Glomerular visceral epithelial cell (primary cell): ENCODE measurements at regions not wholly inside any gene's neighbourhood (a gene's known extent, or its start where the extent isn't known, plus 50 kb on each side); places are given as distances from the start of the nearest gene placed in this dataset.
A peak's percentile ranks its signal among the peaks of the same experiment; 100 is the strongest.
"Not testable (repeated sequence)": the region's sequence is repeated elsewhere in the genome, so short reads cannot be mapped to it uniquely, and the experiment has no call there.

Source experiments
- DNase-seq: peaks from one replicate; pipeline ENCODE4 v3.0.0-alpha.2; 2016; ENCODE audit errors: extremely low spot score

DNA sequence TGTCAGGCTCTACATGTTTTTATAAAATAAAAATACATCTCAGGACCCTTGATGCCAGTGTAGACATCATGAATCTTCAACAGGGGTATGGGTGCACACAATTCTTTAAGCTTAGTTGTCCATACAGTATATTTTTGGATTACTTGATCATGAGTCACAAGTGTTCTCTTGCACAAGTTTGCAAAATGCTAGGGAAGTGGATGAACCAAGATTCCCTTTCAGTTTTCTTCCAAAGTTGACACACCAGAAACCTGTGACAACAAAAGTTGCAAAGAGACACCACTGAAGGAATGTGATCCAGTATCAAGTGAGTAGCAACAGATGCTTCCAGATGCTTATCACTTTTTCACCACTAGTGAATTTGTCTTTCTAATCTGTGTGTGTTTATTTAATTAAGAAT, 1021.2 kb downstream of the PCDH7 start:
- no peak for DNase-seq

- DNase-seq: no peak
Measured at GRCh38 chr4:31748382-31748781, 1028.2 kb downstream of the PCDH7 start.

GRCh38 chr4:31750581-31750980, 1030.4 kb downstream of the PCDH7 start:
- not testable (repeated sequence) for DNase-seq

GRCh38 chr4:31755751-31756150, 1035.6 kb downstream of the PCDH7 start:
- DNase-seq: no peak

- no peak for DNase-seq
Measured at GRCh38 chr4:31768756-31769155, 1048.6 kb downstream of the PCDH7 start.

DNA sequence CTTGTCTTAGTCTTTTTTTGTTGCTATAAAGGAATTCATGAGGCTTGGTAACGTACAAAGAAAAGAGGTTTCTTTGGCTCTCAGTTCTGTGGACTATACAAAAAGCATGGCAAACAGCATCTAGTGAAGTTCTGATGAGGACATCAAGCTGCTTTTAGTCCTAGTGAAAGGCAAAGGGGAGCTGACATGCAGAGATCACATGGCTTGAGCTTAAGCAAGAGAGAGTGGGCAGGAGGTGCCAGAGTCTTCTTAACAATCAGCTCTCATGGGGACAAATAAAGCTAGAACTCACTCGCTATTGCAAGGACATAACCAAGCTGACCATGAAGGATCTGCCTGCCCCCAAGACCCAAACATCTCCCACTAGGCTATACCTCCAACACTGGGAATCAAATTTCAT, 1063.1 kb downstream of the PCDH7 start:
- DNase-seq: no peak

- no peak for DNase-seq
Measured at GRCh38 chr4:31784558-31784957, 1064.4 kb downstream of the PCDH7 start.

DNA sequence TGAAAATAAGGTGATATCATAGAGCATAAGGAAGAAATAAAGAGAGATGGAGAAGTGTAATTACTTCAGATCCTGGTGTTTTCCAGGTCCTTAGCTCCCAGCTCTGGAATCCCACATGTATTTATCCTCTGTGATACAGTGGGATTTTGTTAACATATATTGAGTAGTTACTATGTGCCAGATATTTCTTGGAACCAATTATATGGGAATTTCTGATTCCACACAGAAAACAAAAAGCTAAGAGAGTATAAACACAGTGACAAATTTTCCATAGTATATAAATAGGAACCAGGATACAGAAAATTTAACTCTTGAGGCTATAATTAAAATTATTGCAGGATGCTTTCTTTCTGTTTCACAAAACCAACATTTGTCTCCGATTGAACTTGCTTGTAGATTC, 1067.5 kb downstream of the PCDH7 start:
- DNase-seq: no peak

- no peak for DNase-seq
Measured at GRCh38 chr4:31788676-31789075, 1068.5 kb downstream of the PCDH7 start.

GRCh38 chr4:31791666-31792065, 1071.5 kb downstream of the PCDH7 start:
- DNase-seq: no peak

GRCh38 chr4:31793907-31794306, 1073.7 kb downstream of the PCDH7 start:
- no peak for DNase-seq

DNA sequence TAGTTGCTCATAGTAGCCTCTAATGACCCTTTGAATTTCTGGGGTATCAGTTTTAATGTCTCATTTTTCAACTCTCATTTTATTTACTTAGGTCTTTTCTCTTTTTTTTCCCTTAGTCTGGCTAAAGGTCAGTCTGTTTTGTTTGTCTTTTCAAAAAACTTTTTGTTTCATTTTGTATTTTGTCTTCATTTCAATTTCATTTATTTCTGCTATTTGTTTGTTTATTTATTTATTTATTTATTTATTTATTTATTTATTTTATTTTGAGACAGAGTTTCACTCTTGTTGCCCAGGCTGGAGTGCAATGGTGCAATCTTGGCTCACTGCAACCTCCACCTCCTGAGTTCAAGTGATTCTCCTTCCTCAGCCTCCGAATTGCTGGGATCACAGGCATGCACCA, 1076.9 kb downstream of the PCDH7 start:
- not testable (repeated sequence) for DNase-seq

DNA sequence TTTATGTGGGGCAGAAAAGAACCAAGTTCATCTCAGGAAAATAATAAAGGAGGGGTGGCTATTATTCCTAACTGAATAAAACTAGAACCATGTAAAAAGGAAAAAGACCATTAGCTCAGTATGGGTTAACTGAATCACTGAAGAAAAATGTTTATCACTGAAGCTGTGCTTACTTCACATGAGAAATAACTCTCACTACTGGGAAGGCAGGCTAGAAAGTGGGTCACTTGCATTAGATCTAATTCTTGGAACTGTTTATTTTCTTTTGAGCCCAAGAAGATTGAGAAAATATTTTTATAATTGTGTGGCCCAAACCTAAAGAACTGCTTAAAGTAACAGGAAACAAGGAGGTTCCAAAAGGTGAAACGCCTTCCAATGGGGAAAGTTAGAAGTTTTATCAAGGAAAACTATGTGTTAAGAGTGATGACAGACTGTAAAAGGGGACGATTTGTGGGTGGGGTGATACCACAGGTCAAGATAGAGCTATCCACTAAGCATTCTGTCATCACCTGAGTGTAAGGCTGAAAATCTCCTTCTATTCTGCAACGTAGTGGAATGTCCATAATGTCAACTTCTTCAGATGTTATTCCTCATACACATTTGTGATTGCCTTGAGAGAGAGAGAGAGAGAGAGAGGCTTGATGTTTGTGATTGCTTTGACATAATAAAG, 1083.5 kb downstream of the PCDH7 start:
- DNase-seq: no peak

DNA sequence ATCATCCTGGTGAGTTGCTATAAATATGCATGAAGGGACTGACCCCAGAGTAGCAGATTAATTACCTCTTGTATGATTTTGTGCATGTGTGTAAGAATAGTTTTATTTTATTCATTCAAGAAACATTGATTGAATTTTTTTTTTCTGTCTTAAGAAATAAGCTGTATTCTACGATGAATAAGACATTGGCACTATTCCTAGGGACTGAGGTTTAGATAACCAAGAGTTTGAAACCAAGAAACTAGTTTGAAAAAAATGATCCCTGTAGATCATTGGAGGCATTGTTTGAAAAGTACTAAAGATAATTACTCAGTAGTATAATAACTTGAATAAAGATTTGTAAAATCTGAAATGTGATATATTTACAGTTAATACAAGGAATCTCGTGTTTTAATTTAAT, 1086.9 kb downstream of the PCDH7 start:
- DNase-seq: no peak

DNA sequence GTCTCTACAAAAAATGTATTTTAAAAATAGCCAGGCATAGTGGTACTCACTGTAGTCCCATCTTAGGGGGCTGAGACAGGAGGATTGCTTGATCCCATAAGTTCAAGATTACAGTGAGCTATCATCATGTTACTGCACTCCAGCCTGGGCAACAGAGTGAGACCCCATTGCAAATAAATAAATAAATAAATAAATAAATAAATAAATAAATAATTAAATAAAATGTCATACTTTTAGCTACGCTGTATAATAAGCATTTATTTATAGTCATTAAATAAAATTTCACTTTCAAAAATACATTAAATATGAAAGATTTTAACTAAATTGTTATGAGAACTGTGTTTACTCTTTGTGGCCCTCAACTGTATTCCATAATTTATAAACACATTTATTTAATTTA, 1124.2 kb downstream of the PCDH7 start:
- DNase-seq: no peak

DNA sequence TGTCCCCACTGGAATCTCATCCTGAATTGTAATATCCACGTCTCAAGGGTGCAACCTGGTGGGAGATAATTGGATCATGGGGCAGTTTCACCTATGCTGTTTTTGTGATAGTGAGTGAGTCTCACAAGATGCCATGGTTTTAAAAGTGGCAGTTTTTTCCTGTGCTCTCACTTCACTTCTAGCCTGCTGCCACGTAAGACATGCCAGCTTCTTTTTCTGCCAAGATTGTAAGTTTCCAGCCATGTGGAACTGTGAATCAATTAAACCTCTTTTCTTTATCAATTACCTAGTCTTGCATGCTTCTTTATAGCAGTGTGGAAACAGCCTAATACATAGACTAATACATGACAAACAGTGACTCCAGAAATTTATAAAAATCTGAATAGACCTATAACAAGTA, 1131.8 kb downstream of the PCDH7 start:
- DNase-seq: no peak

DNA sequence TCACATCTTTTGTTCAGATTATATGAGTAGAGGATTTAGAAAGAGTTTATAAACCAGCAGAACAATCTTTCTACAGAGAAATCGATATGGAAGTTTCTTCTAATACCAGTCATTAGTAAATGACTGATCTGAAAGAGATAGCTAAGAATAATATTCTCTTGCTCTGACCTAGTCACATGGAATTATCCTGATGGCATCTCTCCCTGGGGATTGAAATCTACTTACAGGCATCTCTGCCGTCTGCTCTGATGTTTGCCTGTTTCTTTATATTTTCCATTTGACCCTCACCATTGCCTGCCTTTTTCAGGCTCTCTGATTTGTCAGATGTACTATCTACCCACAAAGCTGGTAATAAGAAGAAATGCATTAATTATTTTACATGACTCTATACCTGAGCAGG, 1157.3 kb downstream of the PCDH7 start:
- no peak for DNase-seq

DNA sequence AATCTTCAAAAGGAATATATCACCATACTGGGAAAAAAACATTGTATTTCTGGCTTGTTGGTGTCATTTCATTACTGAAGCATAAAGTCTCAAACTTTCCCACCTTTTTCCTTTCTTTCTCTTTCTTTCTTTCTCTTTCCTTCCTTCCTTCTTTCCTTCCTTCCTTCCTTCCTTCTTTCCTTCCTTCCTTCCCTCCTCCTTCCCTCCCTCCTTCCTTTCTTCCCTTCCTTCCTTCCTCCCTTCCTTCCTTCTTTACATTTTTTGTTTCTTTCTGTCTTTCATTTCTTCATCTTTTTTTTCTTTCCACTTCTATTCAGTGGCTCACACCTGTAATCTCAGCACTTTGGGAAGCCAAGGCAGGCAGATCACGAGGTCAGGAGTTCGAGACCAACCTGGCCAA, 1160.7 kb downstream of the PCDH7 start:
- not testable (repeated sequence) for DNase-seq

- no peak for DNase-seq
Measured at GRCh38 chr4:31896349-31896748, 1176.2 kb downstream of the PCDH7 start.

DNA sequence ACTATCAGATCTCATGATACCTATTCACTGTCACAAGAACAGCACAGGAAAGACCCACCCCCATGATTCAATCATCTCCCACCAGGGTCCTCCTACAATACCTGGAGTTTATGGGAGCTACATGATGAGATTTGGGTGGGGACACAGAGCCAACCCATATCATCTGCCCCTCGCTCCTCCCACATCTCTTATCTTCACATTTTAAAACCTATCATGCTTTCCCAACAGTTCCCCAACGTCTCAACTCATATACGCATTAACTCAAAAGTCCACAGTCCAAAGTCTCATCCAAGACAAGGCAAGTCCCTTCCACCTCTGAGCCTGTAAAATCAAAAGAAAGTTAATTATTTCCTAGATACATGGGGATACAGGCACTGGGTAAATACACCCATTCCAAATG, 1185.2 kb downstream of the PCDH7 start:
- no peak for DNase-seq

DNA sequence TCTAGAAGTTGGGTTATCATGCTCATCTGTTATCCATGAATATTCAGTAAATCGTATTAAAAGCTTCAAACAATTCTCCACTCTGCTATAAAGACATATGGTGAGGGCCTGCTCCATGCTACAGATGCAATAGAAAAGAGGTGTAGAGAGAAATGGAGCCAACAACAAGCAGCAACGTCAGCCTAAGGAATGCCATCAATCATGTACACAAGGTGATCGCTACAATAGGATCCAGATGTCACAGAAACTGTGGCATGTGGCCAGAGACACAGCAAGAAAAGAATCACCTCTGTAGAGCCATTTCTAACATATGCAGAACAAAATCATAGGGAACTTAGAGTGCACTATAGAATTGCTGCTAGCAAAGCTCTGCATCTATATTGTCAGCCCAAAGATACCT, 1188.1 kb downstream of the PCDH7 start:
- DNase-seq: no peak

DNA sequence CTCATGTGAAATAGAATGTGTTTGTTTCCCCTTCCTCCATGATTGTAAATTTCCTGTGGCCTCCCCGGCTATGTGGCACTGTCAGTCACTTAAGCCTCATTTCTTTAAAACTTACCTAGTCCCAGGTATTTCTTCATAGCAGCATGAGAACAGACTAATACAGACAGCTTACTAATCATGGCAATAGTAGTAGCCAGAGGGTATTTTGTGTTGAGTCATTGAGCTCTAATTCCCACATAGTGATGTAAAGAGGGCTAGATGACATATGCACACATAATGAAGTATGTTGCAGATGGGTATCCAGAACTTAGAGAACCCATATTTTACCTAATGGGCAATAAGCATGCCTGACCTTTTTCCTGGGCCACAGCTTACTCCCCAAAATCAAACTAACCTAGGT, 1197.2 kb downstream of the PCDH7 start:
- DNase-seq: no peak

- DNase-seq: peak; percentile 8
Measured at GRCh38 chr4:31918891-31919290, 1198.7 kb downstream of the PCDH7 start.

- DNase-seq: no peak
Measured at GRCh38 chr4:31923634-31924033, 1203.5 kb downstream of the PCDH7 start.
